ENCODE measurements at regions not wholly inside any gene's neighbourhood (a gene's known extent, or its start where the extent isn't known, plus 50 kb on each side); places are given as distances from the start of the nearest gene placed in this dataset.
"Not testable (repeated sequence)": the region's sequence is repeated elsewhere in the genome, so short reads cannot be mapped to it uniquely, and the experiment has no call there.

GRCh38 chr13:46491641-46492040 is 61.3 kb upstream of the LRCH1 start:
- no peak for TF ChIP-seq EP300 (IDR thresholded peaks at IDR 0.05)
- no peak for TF ChIP-seq POLR2A (IDR thresholded peaks at IDR 0.05)

GRCh38 chr13:46490713-46491112 is 62.3 kb upstream of the LRCH1 start:
- not testable (repeated sequence) for H3K4me1 ChIP-seq; ATAC-seq (ENCODE audit: low FRiP score in 2 of 2); H3K9me3 ChIP-seq; H3K36me3 ChIP-seq; H3K27ac ChIP-seq; H3K4me3 ChIP-seq; H3K27me3 ChIP-seq
- DNase-seq: peak in 1 of 2 donors; percentile 21
- 95% methylated on average over 14 of the region's 14 CpGs for WGBS, 2 donors

More at GRCh38 chr13:46491641-46492040, 61.3 kb upstream of the LRCH1 start:
- Histone ChIP-seq H3K27ac (no peak overlapping the region), H3K9me3 (no peaks in the 10 kb centered on the region), H3K27me3 (no peaks in the 10 kb centered on the region), H3K4me3 (no peak overlapping the region), H3K4me1 (peaks cover 0 to 4% (median 0%) of the 10 kb centered on the region in 4 donors), H3K36me3 (no peaks in the 10 kb centered on the region)
- no peak for DNase-seq
- no peak for ATAC-seq (ENCODE audit: low FRiP score in 2 of 2)
- 75 to 85% methylated on average over 4 of the region's 4 CpGs for WGBS, 2 donors

GRCh38 chr13:46490129-46490528 is 62.8 kb upstream of the LRCH1 start:
- no peak for DNase-seq
- 58 to 65% methylated on average over 2 of the region's 2 CpGs for WGBS, 2 donors
- Histone ChIP-seq H3K9me3 (peaks cover 0 to 2% (median under 1%) of the 10 kb centered on the region in 4 donors), H3K36me3 (no peaks in the 10 kb centered on the region), H3K4me3 (no peak overlapping the region), H3K4me1 (peaks cover 0 to 4% (median 0%) of the 10 kb centered on the region in 4 donors), H3K27ac (no peak overlapping the region), H3K27me3 (no peaks in the 10 kb centered on the region)
- TF ChIP-seq CTCF (IDR thresholded peaks at IDR 0.05): no peak
- no peak for ATAC-seq (ENCODE audit: low FRiP score in 2 of 2)

GRCh38 chr13:46489586-46490023 is 63.4 kb upstream of the LRCH1 start:
- Histone ChIP-seq H3K27ac (no peak overlapping the region), H3K9me3 (peaks cover 0 to 7% (median 6%) of the 10 kb centered on the region in 4 donors), H3K4me1 (peaks cover 0 to 4% (median 0%) of the 10 kb centered on the region in 4 donors), H3K36me3 (no peaks in the 10 kb centered on the region), H3K27me3 (no peaks in the 10 kb centered on the region), H3K4me3 (no peak overlapping the region)
- ATAC-seq (ENCODE audit: low FRiP score in 2 of 2) (peak in 1 of 2 donors; percentile 77), DNase-seq (no peak)
- WGBS, 2 donors: 66 to 70% methylated on average over 5 of the region's 5 CpGs
- no peak for TF ChIP-seq EP300 (IDR thresholded peaks at IDR 0.05)
- no peak for TF ChIP-seq POLR2A (IDR thresholded peaks at IDR 0.05)
- TF ChIP-seq POLR2AphosphoS5 (IDR thresholded peaks at IDR 0.05): peak in 1 of 2 donors; percentile 30

- no peak overlapping the region for H3K4me3 ChIP-seq
- no peaks in the 10 kb centered on the region for H3K27me3 ChIP-seq
- WGBS, 2 donors: 84% methylated on average over 1 of the region's 1 CpG
- TF ChIP-seq POLR2A (IDR thresholded peaks at IDR 0.05): no peak
- no peak for TF ChIP-seq EP300 (IDR thresholded peaks at IDR 0.05)
- TF ChIP-seq POLR2AphosphoS5 (IDR thresholded peaks at IDR 0.05): no peak
- TF ChIP-seq CTCF (IDR thresholded peaks at IDR 0.05): no peak
- DNase-seq: no peak
- H3K27ac ChIP-seq: no peak overlapping the region
- H3K9me3 ChIP-seq: peaks cover 7 to 19% (median 17%) of the 10 kb centered on the region in 4 donors
- peaks cover 0 to 4% (median 0%) of the 10 kb centered on the region in 4 donors for H3K4me1 ChIP-seq
- H3K36me3 ChIP-seq: no peaks in the 10 kb centered on the region
- ATAC-seq (ENCODE audit: low FRiP score in 2 of 2): no peak
Measured at GRCh38 chr13:46487748-46488147, 65.2 kb upstream of the LRCH1 start.

- no peaks in the 10 kb centered on the region for H3K36me3 ChIP-seq
- H3K9me3 ChIP-seq: peaks cover 7 to 19% (median 17%) of the 10 kb centered on the region in 4 donors
- H3K27me3 ChIP-seq: no peaks in the 10 kb centered on the region
- TF ChIP-seq POLR2AphosphoS5 (IDR thresholded peaks at IDR 0.05): no peak
- no peak for TF ChIP-seq POLR2A (IDR thresholded peaks at IDR 0.05)
- TF ChIP-seq CTCF (IDR thresholded peaks at IDR 0.05): no peak
- no peak for TF ChIP-seq EP300 (IDR thresholded peaks at IDR 0.05)
- no peak overlapping the region for H3K27ac ChIP-seq
- no peak for ATAC-seq (ENCODE audit: low FRiP score in 2 of 2)
- DNase-seq: no peak
- peaks cover 0 to 4% (median 0%) of the 10 kb centered on the region in 4 donors for H3K4me1 ChIP-seq
- 68 to 82% methylated on average over 6 of the region's 6 CpGs for WGBS, 2 donors
- no peak overlapping the region for H3K4me3 ChIP-seq
Measured at GRCh38 chr13:46486270-46486669, 66.7 kb upstream of the LRCH1 start.

All from upper lobe of left lung (tissue), 6 donors.